Esophagus squamous epithelium (tissue), 5 donors: ENCODE measurements at regions not wholly inside any gene's neighbourhood (a gene's known extent, or its start where the extent isn't known, plus 50 kb on each side); places are given as distances from the start of the nearest gene placed in this dataset.

Experiments
- DNase-seq: peaks from one replicate; lab custom pipeline; 2025; lab: John Stamatoyannopoulos, UW
- H3K27ac ChIP-seq, 4 donors: fragments of 200-600 bp; sonication (generic); one replicate each; pipeline ENCODE4 v1.5.1; 2016 to 2019; ENCODE audit warnings: mild to moderate bottlenecking in 1 of 4
- H3K27me3 ChIP-seq, 4 donors: fragments of 200-600 bp; sonication (generic); 1 replicate in 3 of 4; 2 replicates in 1 of 4; pipeline versions ENCODE4 v1.5.1 to v1.6.0; 2017 to 2021; ENCODE audit warnings: antibody characterized with exemption in 1 of 4
- H3K36me3 ChIP-seq, 3 donors: fragments of 200-600 bp; sonication (generic); one replicate each; pipeline ENCODE4 v1.5.1; 2016 to 2019
- H3K4me1 ChIP-seq, 3 donors: fragments of 200-600 bp; sonication (generic); one replicate each; pipeline ENCODE4 v1.5.1; 2017 to 2019
- H3K4me3 ChIP-seq, 4 donors: fragments of 200-600 bp; sonication (generic); 1 replicate in 3 of 4; 2 replicates in 1 of 4; pipeline ENCODE4 v1.5.1; 2016 to 2019; ENCODE audit warnings: mild to moderate bottlenecking in 2 of 4, moderate library complexity in 1 of 4
- H3K9me3 ChIP-seq, 3 donors: fragments of 200-600 bp; sonication (generic); one replicate each; pipeline ENCODE4 v1.5.1; 2016 to 2019
- CTCF ChIP-seq, 6 experiments: fragments of 450-650 bp in 4 of 6; fragments of 200-600 bp in 2 of 6; sonication (generic) in 2 of 6; IDR thresholded peaks; one replicate each; pipeline ENCODE4 v1.5.1; 2016 to 2019; ENCODE audit warnings: antibody characterized with exemption in 6 of 6, mild to moderate bottlenecking in 4 of 6, moderate library complexity in 4 of 6
- POLR2A ChIP-seq, 4 donors: fragments of 450-650 bp; IDR thresholded peaks; one replicate each; pipeline ENCODE4 v1.6.1; 2017; ENCODE audit warnings: antibody characterized with exemption in 4 of 4, mild to moderate bottlenecking in 4 of 4, moderate library complexity in 3 of 4
- WGBS, 2 donors: methylation state at CpG; one replicate each; pipeline ENCODE4 v1.1.5; 2018; 5-methylcytosine and 5-hydroxymethylcytosine counted together
- intact Hi-C: fragments of 100-400 bp; cut with DNase I; formaldehyde crosslinking; loops from one replicate; pipeline ENCODE4 v1.15.0; 2022
- donor health status: DM: yes; HTN: yes; CAD: no.

GRCh38 chr2:188131281-188131680 lies 160.4 kb upstream of the GULP1 start:
- intact Hi-C loops = no loop called here
- no peak for TF ChIP-seq POLR2A (IDR thresholded peaks at IDR 0.05)
- TF ChIP-seq CTCF (IDR thresholded peaks at IDR 0.05) = no peak
- Histone ChIP-seq H3K27ac (no peak overlapping the region), H3K9me3 (no peaks in the 10 kb centered on the region), H3K4me1 (no peaks in the 10 kb centered on the region), H3K36me3 (no peaks in the 10 kb centered on the region), H3K27me3 (no peaks in the 10 kb centered on the region), H3K4me3 (no peak overlapping the region)
- WGBS, 2 donors = 55 to 67% methylated on average over 1 of the region's 1 CpG
- no peak for DNase-seq

- intact Hi-C loops = no loop called here
- H3K36me3 ChIP-seq = no peaks in the 10 kb centered on the region
- TF ChIP-seq POLR2A (IDR thresholded peaks at IDR 0.05) (no peak), CTCF (IDR thresholded peaks at IDR 0.05) (no peak)
- DNase-seq = no peak
- no peak overlapping the region for H3K27ac ChIP-seq
- no peaks in the 10 kb centered on the region for H3K9me3 ChIP-seq
- H3K4me1 ChIP-seq = no peaks in the 10 kb centered on the region
- 33 to 46% methylated on average over 5 of the region's 5 CpGs for whole genome bisulfite sequencing, 2 donors
- no peaks in the 10 kb centered on the region for H3K27me3 ChIP-seq
- no peak overlapping the region for H3K4me3 ChIP-seq
These were observed 159.3 kb upstream of the GULP1 start for GRCh38 chr2:188132385-188132784.

- no peaks in the 10 kb centered on the region for H3K9me3 ChIP-seq
- WGBS, 2 donors = 27 to 28% methylated on average over 1 of the region's 1 CpG
- no peak overlapping the region for H3K27ac ChIP-seq
- no peak overlapping the region for H3K4me3 ChIP-seq
- H3K27me3 ChIP-seq = no peaks in the 10 kb centered on the region
- intact Hi-C loops = no loop called here
- TF ChIP-seq CTCF (IDR thresholded peaks at IDR 0.05) (no peak), POLR2A (IDR thresholded peaks at IDR 0.05) (no peak)
- DNase-seq = no peak
- H3K4me1 ChIP-seq = no peaks in the 10 kb centered on the region
- H3K36me3 ChIP-seq = no peaks in the 10 kb centered on the region
These were observed 157.4 kb upstream of the GULP1 start for GRCh38 chr2:188134241-188134640.

GRCh38 chr2:188138313-188138712 lies 153.4 kb upstream of the GULP1 start:
- no peak overlapping the region for H3K27ac ChIP-seq
- H3K4me3 ChIP-seq = no peak overlapping the region
- H3K9me3 ChIP-seq = no peaks in the 10 kb centered on the region
- no peaks in the 10 kb centered on the region for H3K27me3 ChIP-seq
- no peak for TF ChIP-seq POLR2A (IDR thresholded peaks at IDR 0.05)
- no peak for TF ChIP-seq CTCF (IDR thresholded peaks at IDR 0.05)
- no peak for DNase-seq
- H3K4me1 ChIP-seq = no peaks in the 10 kb centered on the region
- no peaks in the 10 kb centered on the region for H3K36me3 ChIP-seq
- intact Hi-C loops = no loop called here

- DNase-seq = no peak
- TF ChIP-seq CTCF (IDR thresholded peaks at IDR 0.05) (no peak), POLR2A (IDR thresholded peaks at IDR 0.05) (no peak)
- Histone ChIP-seq H3K36me3 (no peaks in the 10 kb centered on the region), H3K27me3 (no peaks in the 10 kb centered on the region), H3K4me3 (no peak overlapping the region), H3K4me1 (no peaks in the 10 kb centered on the region), H3K27ac (no peak overlapping the region), H3K9me3 (no peaks in the 10 kb centered on the region)
- intact Hi-C loops = no loop called here
These were observed 149.6 kb upstream of the GULP1 start for GRCh38 chr2:188142088-188142487.
